ENCODE measurements at regions not wholly inside any gene's neighbourhood (a gene's known extent, or its start where the extent isn't known, plus 50 kb on each side); places are given as distances from the start of the nearest gene placed in this dataset.
"Not testable (repeated sequence)": the region's sequence is repeated elsewhere in the genome, so short reads cannot be mapped to it uniquely, and the experiment has no call there.

- Histone ChIP-seq H3K36me3 (ENCODE audit: insufficient read depth in 1 of 2, low read depth in 1 of 2) (no peaks in the 10 kb centered on the region), H3K4me3 (no peak overlapping the region), H3K9me3 (peaks cover 13% of the 10 kb centered on the region), H3K4me1 (peaks cover 6% of the 10 kb centered on the region), H3K27ac (peak overlapping the region; percentile 77), H3K27me3 (ENCODE audit: insufficient read depth in 3 of 3, low read length in 2 of 3) (no peaks in the 10 kb centered on the region)
- no peak for DNase-seq
- TF ChIP-seq CTCF (IDR thresholded peaks at IDR 0.05), result no peak
- intact Hi-C loops (cut with DNase I), result no loop called here
- 46 to 63% (median 52%) methylated on average over 3 of the region's 3 CpGs for WGBS, 3 donors
- no peak for ATAC-seq
These were observed 164.8 kb downstream of the ATP23 start for GRCh38 chr12:58106195-58106594.

- no peaks in the 10 kb centered on the region for H3K9me3 ChIP-seq
- no peak overlapping the region for H3K27ac ChIP-seq
- DNase-seq, result no peak
- no peaks in the 10 kb centered on the region for H3K36me3 ChIP-seq (ENCODE audit: insufficient read depth in 1 of 2, low read depth in 1 of 2)
- intact Hi-C loops (cut with DNase I), result no loop called here
- no peak for TF ChIP-seq CTCF (IDR thresholded peaks at IDR 0.05)
- H3K27me3 ChIP-seq (ENCODE audit: insufficient read depth in 3 of 3, low read length in 2 of 3), result no peaks in the 10 kb centered on the region
- 58 to 72% (median 66%) methylated on average over 3 of the region's 3 CpGs for WGBS, 3 donors
- no peak for ATAC-seq
- no peaks in the 10 kb centered on the region for H3K4me1 ChIP-seq
- H3K4me3 ChIP-seq, result no peak overlapping the region
These were observed 175.8 kb downstream of the ATP23 start for GRCh38 chr12:58117201-58117600.

- TF ChIP-seq CTCF (IDR thresholded peaks at IDR 0.05), result no peak
- ATAC-seq, result no peak
- H3K27me3 ChIP-seq (ENCODE audit: insufficient read depth in 3 of 3, low read length in 2 of 3), result no peaks in the 10 kb centered on the region
- 66 to 83% (median 77%) methylated on average over 4 of the region's 4 CpGs for WGBS, 3 donors
- no peak for DNase-seq
- H3K36me3 ChIP-seq (ENCODE audit: insufficient read depth in 1 of 2, low read depth in 1 of 2), result no peaks in the 10 kb centered on the region
- no peaks in the 10 kb centered on the region for H3K4me1 ChIP-seq
- H3K4me3 ChIP-seq, result no peak overlapping the region
- intact Hi-C loops (cut with DNase I), result no loop called here
- no peak overlapping the region for H3K27ac ChIP-seq
- H3K9me3 ChIP-seq, result no peaks in the 10 kb centered on the region
These were observed 176.3 kb downstream of the ATP23 start for GRCh38 chr12:58117667-58118066.

- H3K27me3 ChIP-seq (ENCODE audit: insufficient read depth in 3 of 3, low read length in 2 of 3); intact Hi-C loops (cut with DNase I); H3K27ac ChIP-seq; H3K36me3 ChIP-seq (ENCODE audit: insufficient read depth in 1 of 2, low read depth in 1 of 2); H3K9me3 ChIP-seq; H3K4me1 ChIP-seq; DNase-seq; H3K4me3 ChIP-seq; ATAC-seq: not testable (repeated sequence)
These were observed 184.4 kb downstream of the ATP23 start for GRCh38 chr12:58125761-58126160.

- no peaks in the 10 kb centered on the region for H3K36me3 ChIP-seq (ENCODE audit: insufficient read depth in 1 of 2, low read depth in 1 of 2)
- no peak overlapping the region for H3K4me3 ChIP-seq
- H3K27ac ChIP-seq, result no peak overlapping the region
- 80 to 84% (median 82%) methylated on average over 5 of the region's 5 CpGs for WGBS, 3 donors
- H3K9me3 ChIP-seq, result no peaks in the 10 kb centered on the region
- no peak for TF ChIP-seq CTCF (IDR thresholded peaks at IDR 0.05)
- H3K27me3 ChIP-seq (ENCODE audit: insufficient read depth in 3 of 3, low read length in 2 of 3), result no peaks in the 10 kb centered on the region
- ATAC-seq (no peak), DNase-seq (no peak)
- H3K4me1 ChIP-seq, result no peaks in the 10 kb centered on the region
- intact Hi-C loops (cut with DNase I), result no loop called here
These were observed 190.8 kb downstream of the ATP23 start for GRCh38 chr12:58131986-58132755.
